Gastroesophageal sphincter (tissue), 4 donors: ENCODE measurements at regions not wholly inside any gene's neighbourhood (a gene's known extent, or its start where the extent isn't known, plus 50 kb on each side); places are given as distances from the start of the nearest gene placed in this dataset.
A peak's percentile ranks its signal among the peaks of the same experiment; 100 is the strongest.

Experiments used
- ATAC-seq: fragments of 150-250 bp; one replicate; pipeline ENCODE4 v1.9.1; 2016; ENCODE audit warnings: mild to moderate bottlenecking, moderate library complexity
- H3K27ac ChIP-seq, 4 donors: fragments of 200-600 bp; sonication (generic) in 3 of 4; 1 replicate in 3 of 4; 2 replicates in 1 of 4; pipeline ENCODE4 v1.5.1; 2016 to 2019
- H3K27me3 ChIP-seq: fragments of 200-600 bp; sonication (generic); one replicate; pipeline ENCODE4 v1.5.1; 2019
- H3K36me3 ChIP-seq, 2 donors: fragments of 200-600 bp; sonication (generic); one replicate each; pipeline ENCODE4 v1.5.1; 2019; ENCODE audit warnings: control low read depth in 1 of 2
- H3K4me1 ChIP-seq, 3 donors: fragments of 200-600 bp; sonication (generic); 1 replicate in 2 of 3; 2 replicates in 1 of 3; pipeline ENCODE4 v1.5.1; 2016 to 2019; ENCODE audit warnings: control low read depth in 2 of 3
- H3K4me3 ChIP-seq, 2 donors: fragments of 200-600 bp; sonication (generic); one replicate each; pipeline ENCODE4 v1.5.1; 2019; ENCODE audit warnings: mild to moderate bottlenecking in 1 of 2, moderate library complexity in 1 of 2
- H3K9me3 ChIP-seq, 3 donors: fragments of 200-600 bp; sonication (generic); one replicate each; pipeline ENCODE4 v1.5.1; 2017 to 2019; ENCODE audit warnings: control low read depth in 2 of 3
- EP300 ChIP-seq: sonication (generic); formaldehyde crosslinking; IDR thresholded peaks from one replicate; pipeline ENCODE4 v1.6.1; 2017; ENCODE audit warnings: antibody characterized with exemption, mild to moderate bottlenecking
- POLR2A ChIP-seq, 2 donors: fragments of 450-650 bp; IDR thresholded peaks; one replicate each; pipeline ENCODE4 v1.6.1; 2017; ENCODE audit warnings: antibody characterized with exemption in 2 of 2, mild to moderate bottlenecking in 2 of 2, moderate library complexity in 1 of 2
- POLR2AphosphoS5 ChIP-seq: sonication (generic); formaldehyde crosslinking; IDR thresholded peaks from one replicate; pipeline ENCODE4 v1.6.1; 2017; ENCODE audit warnings: antibody characterized with exemption
- WGBS, 2 donors: methylation state at CpG; one replicate each; pipeline ENCODE4 v1.1.5; 2018; ENCODE audit warnings: low coverage in 1 of 2; 5-methylcytosine and 5-hydroxymethylcytosine counted together
- TF ChIP-seq, protein P1 (sequence below), 4 experiments: fragments of 200-600 bp in 2 of 4; fragments of 450-650 bp in 2 of 4; sonication (generic) in 1 of 4; IDR thresholded peaks; one replicate each; pipeline ENCODE4 v1.5.1; 2017 to 2019; ENCODE audit warnings: antibody characterized with exemption in 4 of 4, mild to moderate bottlenecking in 2 of 4, moderate library complexity in 2 of 4

DNA sequence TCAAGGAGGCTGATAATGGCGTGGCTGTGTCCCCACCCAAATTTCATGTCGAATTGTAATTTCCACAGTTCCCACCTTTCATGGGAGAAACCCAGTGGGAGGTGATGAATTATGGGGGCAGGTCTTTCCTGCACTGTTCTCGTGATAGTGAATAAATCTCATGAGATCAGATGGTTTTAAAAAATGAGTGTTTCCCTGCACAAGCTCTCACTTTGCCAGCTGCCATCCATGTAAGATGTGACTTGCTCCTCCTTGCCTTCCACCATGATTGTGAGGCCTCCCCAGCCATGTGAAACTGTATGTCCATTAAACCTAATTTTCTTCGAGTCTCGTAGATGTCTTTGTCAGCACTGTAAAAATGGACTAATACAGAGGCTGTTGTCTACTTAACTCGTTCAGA is 488.3 kb downstream of the SPRY1 start:
- H3K4me3 ChIP-seq = no peak overlapping the region
- H3K27ac ChIP-seq = no peak overlapping the region
- no peaks in the 10 kb centered on the region for H3K4me1 ChIP-seq
- no peaks in the 10 kb centered on the region for H3K9me3 ChIP-seq
- TF ChIP-seq POLR2A (IDR thresholded peaks at IDR 0.05) (no peak), EP300 (no peak), POLR2AphosphoS5 (no peak)
- TF ChIP-seq, protein P1, sequence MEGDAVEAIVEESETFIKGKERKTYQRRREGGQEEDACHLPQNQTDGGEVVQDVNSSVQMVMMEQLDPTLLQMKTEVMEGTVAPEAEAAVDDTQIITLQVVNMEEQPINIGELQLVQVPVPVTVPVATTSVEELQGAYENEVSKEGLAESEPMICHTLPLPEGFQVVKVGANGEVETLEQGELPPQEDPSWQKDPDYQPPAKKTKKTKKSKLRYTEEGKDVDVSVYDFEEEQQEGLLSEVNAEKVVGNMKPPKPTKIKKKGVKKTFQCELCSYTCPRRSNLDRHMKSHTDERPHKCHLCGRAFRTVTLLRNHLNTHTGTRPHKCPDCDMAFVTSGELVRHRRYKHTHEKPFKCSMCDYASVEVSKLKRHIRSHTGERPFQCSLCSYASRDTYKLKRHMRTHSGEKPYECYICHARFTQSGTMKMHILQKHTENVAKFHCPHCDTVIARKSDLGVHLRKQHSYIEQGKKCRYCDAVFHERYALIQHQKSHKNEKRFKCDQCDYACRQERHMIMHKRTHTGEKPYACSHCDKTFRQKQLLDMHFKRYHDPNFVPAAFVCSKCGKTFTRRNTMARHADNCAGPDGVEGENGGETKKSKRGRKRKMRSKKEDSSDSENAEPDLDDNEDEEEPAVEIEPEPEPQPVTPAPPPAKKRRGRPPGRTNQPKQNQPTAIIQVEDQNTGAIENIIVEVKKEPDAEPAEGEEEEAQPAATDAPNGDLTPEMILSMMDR (IDR thresholded peaks at IDR 0.05) = no peak
- WGBS, 2 donors = 85 to 90% methylated on average over 5 to 6 of the region's 6 CpGs
- ATAC-seq = no peak
- no peaks in the 10 kb centered on the region for H3K36me3 ChIP-seq
- H3K27me3 ChIP-seq = no peaks in the 10 kb centered on the region

- Histone ChIP-seq H3K27ac (no peak overlapping the region), H3K9me3 (no peaks in the 10 kb centered on the region), H3K36me3 (no peaks in the 10 kb centered on the region), H3K4me1 (peaks cover 0 to 8% (median 0%) of the 10 kb centered on the region in 3 donors), H3K27me3 (no peaks in the 10 kb centered on the region), H3K4me3 (no peak overlapping the region)
- ATAC-seq = no peak
- 83 to 89% methylated on average over 1 of the region's 1 CpG for WGBS, 2 donors
- TF ChIP-seq, protein P1 (IDR thresholded peaks at IDR 0.05) = no peak
- no peak for TF ChIP-seq POLR2A (IDR thresholded peaks at IDR 0.05)
- TF ChIP-seq EP300 = no peak
- no peak for TF ChIP-seq POLR2AphosphoS5
Measured at GRCh38 chr4:123889507-123889906, 492.9 kb downstream of the SPRY1 start.

GRCh38 chr4:123890889-123891288 is 494.3 kb downstream of the SPRY1 start:
- H3K4me3 ChIP-seq = no peak overlapping the region
- ATAC-seq = no peak
- peaks cover 0 to 10% (median 0%) of the 10 kb centered on the region in 3 donors for H3K4me1 ChIP-seq
- H3K9me3 ChIP-seq = no peaks in the 10 kb centered on the region
- no peaks in the 10 kb centered on the region for H3K27me3 ChIP-seq
- TF ChIP-seq POLR2A (IDR thresholded peaks at IDR 0.05) = no peak
- TF ChIP-seq, protein P1 (IDR thresholded peaks at IDR 0.05) = no peak
- TF ChIP-seq POLR2AphosphoS5 = no peak
- no peak for TF ChIP-seq EP300
- H3K36me3 ChIP-seq = no peaks in the 10 kb centered on the region
- 72 to 100% methylated on average over 1 to 3 of the region's 3 CpGs for WGBS, 2 donors
- H3K27ac ChIP-seq = no peak overlapping the region

- 79 to 80% methylated on average over 3 of the region's 3 CpGs for WGBS, 2 donors
- no peak overlapping the region for H3K27ac ChIP-seq
- H3K4me3 ChIP-seq = no peak overlapping the region
- no peaks in the 10 kb centered on the region for H3K36me3 ChIP-seq
- no peaks in the 10 kb centered on the region for H3K27me3 ChIP-seq
- TF ChIP-seq POLR2A (IDR thresholded peaks at IDR 0.05) (no peak), POLR2AphosphoS5 (no peak), EP300 (no peak)
- TF ChIP-seq, protein P1 (IDR thresholded peaks at IDR 0.05) = no peak
- no peaks in the 10 kb centered on the region for H3K9me3 ChIP-seq
- peaks cover 0 to 20% (median 3%) of the 10 kb centered on the region in 3 donors for H3K4me1 ChIP-seq
- ATAC-seq = no peak
Measured at GRCh38 chr4:123891881-123892280, 495.3 kb downstream of the SPRY1 start.

DNA sequence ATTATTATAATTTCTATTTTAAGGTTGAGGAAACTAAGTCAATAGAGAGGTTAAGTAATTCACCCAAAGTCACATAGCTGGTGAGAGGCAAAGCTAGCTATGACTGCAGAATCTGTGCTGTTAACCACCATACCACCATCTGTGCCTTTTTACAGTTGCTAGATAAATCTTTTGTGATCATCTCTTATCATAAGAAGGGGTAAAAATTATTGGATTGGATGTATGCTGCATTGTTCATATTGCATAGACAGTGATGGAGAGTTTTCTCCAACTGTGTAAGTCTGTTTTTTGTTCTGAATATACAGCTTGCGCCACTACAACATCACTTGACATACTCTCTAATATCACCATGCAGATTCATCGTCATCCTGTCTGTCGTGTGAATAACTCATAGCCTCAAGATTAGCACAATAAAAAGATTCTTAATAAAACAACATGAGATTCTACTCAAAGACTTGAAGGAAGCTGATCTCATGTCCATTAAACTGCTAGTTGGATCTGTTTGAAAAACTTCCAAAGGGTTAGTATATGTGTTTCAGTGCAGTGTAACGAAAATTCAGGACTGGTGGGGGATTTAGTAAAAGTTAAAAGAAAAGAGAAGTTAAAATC is 495.9 kb downstream of the SPRY1 start:
- WGBS, 2 donors = 70 to 76% methylated on average over 4 of the region's 4 CpGs
- H3K9me3 ChIP-seq = no peaks in the 10 kb centered on the region
- peaks cover 0 to 23% (median 3%) of the 10 kb centered on the region in 3 donors for H3K4me1 ChIP-seq
- H3K27me3 ChIP-seq = no peaks in the 10 kb centered on the region
- TF ChIP-seq POLR2AphosphoS5 = no peak
- TF ChIP-seq, protein P1 (IDR thresholded peaks at IDR 0.05) = no peak
- TF ChIP-seq POLR2A (IDR thresholded peaks at IDR 0.05) = no peak
- TF ChIP-seq EP300 = no peak
- H3K4me3 ChIP-seq = no peak overlapping the region
- no peaks in the 10 kb centered on the region for H3K36me3 ChIP-seq
- no peak for ATAC-seq
- H3K27ac ChIP-seq = peak overlapping the region in 3 of 4 donors; percentile 18 to 59 (median 58)
